SU-DHL-6 (cell line): ENCODE measurements at regions not wholly inside any gene's neighbourhood (a gene's known extent, or its start where the extent isn't known, plus 50 kb on each side); places are given as distances from the start of the nearest gene placed in this dataset.
"Not testable (repeated sequence)": the region's sequence is repeated elsewhere in the genome, so short reads cannot be mapped to it uniquely, and the experiment has no call there.

Experiments used
- H2AFZ ChIP-seq: fragments of 200-600 bp; sonication (generic); 2 replicates; pipeline ENCODE4 v1.6.1; 2014; ENCODE audit warnings: low read depth, mild to moderate bottlenecking, moderate library complexity, mixed read lengths, antibody characterized with exemption, low read length; ENCODE audit not compliant: severe bottlenecking
- H3F3A ChIP-seq: fragments of 200-600 bp; shearing (Covaris generic); 2 replicates; pipeline ENCODE4 v1.6.0; 2016; ENCODE audit warnings: antibody characterized with exemption, mild to moderate bottlenecking; ENCODE audit not compliant: insufficient read depth
- H3K27ac ChIP-seq: fragments of 200-600 bp; sonication (generic); 2 replicates; pipeline ENCODE4 v1.5.1; 2016; ENCODE audit warnings: low read depth, mild to moderate bottlenecking, low read length, moderate library complexity, mixed read lengths
- H3K27me3 ChIP-seq: fragments of 200-600 bp; sonication (generic), shearing (Covaris generic); 2 replicates; pipeline ENCODE4 v1.6.0; 2014; ENCODE audit warnings: mild to moderate bottlenecking, low read length
- H3K36me3 ChIP-seq: fragments of 200-600 bp; sonication (generic); 2 replicates; pipeline ENCODE4 v1.6.1; 2014; ENCODE audit warnings: mild to moderate bottlenecking, low read length, mixed read lengths
- H3K4me2 ChIP-seq: fragments of 300-600, 200-600 bp; shearing (Covaris generic), sonication (generic); 2 replicates; pipeline ENCODE4 v1.6.0; 2014; ENCODE audit warnings: low read length, low read depth, mild to moderate bottlenecking; ENCODE audit not compliant: poor library complexity, severe bottlenecking
- H3K4me3 ChIP-seq: fragments of 200-600 bp; sonication (generic); 2 replicates; pipeline ENCODE4 v1.5.1; 2014; ENCODE audit warnings: antibody characterized with exemption, low read length, mild to moderate bottlenecking, mixed read lengths; ENCODE audit not compliant: insufficient read depth, poor library complexity, severe bottlenecking
- H3K79me2 ChIP-seq: fragments of 200-600 bp; sonication (generic); 2 replicates; pipeline ENCODE4 v1.6.1; 2014; ENCODE audit warnings: mild to moderate bottlenecking, low read length, moderate library complexity; ENCODE audit not compliant: insufficient read depth
- H3K9ac ChIP-seq: fragments of 200-600 bp; sonication (generic); 2 replicates; pipeline ENCODE4 v1.7.0; 2014; ENCODE audit warnings: mild to moderate bottlenecking, low read length
- H3K9me2 ChIP-seq: fragments of 200-600 bp; sonication (generic); replicated peaks from 2 replicates; pipeline ENCODE4 v1.6.1; 2014; ENCODE audit warnings: low read length; ENCODE audit not compliant: insufficient read depth
- H3K9me3 ChIP-seq: fragments of 200-600 bp; sonication (generic); 2 replicates; pipeline ENCODE4 v1.6.1; 2014; ENCODE audit warnings: low read length, mixed read lengths; ENCODE audit not compliant: insufficient read depth
- H4K20me1 ChIP-seq: fragments of 200-600 bp; sonication (generic); 2 replicates; pipeline ENCODE4 v1.6.1; 2014; ENCODE audit warnings: low read depth, mild to moderate bottlenecking, antibody characterized with exemption, low read length, moderate library complexity, mixed read lengths
- CTCF ChIP-seq: fragments of 200-600 bp; sonication (generic); IDR thresholded peaks from one replicate; pipeline ENCODE4 v1.5.1; 2017; ENCODE audit warnings: antibody characterized with exemption, mild to moderate bottlenecking, low read length, moderate library complexity; ENCODE audit not compliant: insufficient read depth, poor library complexity, severe bottlenecking
- EZH2phosphoT487 ChIP-seq: fragments of 200-600 bp; sonication (generic), shearing (Covaris generic); conservative IDR thresholded peaks from 2 replicates; pipeline ENCODE4 v1.6.1; 2018; ENCODE audit warnings: mild to moderate bottlenecking, antibody characterized with exemption, low read length, moderate library complexity, mixed read lengths

DNA sequence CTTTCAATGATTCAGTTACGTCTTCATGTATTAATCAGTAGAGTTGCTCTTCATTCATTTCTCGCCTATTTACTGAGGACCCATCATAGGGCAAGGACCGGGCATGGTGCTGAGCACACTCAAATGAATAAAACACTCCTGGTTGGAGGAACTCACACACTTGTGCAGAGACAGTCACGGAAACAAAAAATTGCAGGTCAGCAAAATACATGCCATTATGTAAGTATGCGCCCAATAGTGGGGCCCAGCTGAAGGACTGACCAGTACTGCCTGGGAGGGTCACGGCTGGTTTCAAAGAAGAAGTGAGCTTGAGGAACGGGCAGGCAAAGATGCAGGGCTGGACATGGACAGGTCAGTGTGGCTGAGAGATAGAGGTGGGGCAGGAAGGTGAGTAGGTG lies 102.9 kb downstream of the DDX1 start:
- TF ChIP-seq CTCF (no peak), EZH2phosphoT487 (no peak)
- Histone ChIP-seq H3K79me2 (no peaks in the 10 kb centered on the region), H3F3A (no peaks in the 10 kb centered on the region), H2AFZ (no peak overlapping the region), H3K4me2 (no peak overlapping the region), H3K27me3 (no peaks in the 10 kb centered on the region), H3K9me3 (no peaks in the 10 kb centered on the region), H4K20me1 (no peaks in the 10 kb centered on the region), H3K9ac (no peak overlapping the region), H3K27ac (no peak overlapping the region), H3K9me2 (no peaks in the 10 kb centered on the region), H3K36me3 (no peaks in the 10 kb centered on the region), H3K4me3 (no peak overlapping the region)

- Histone ChIP-seq H3K27ac (no peak overlapping the region), H3K9me2 (no peaks in the 10 kb centered on the region), H3K4me2 (no peak overlapping the region), H3K9me3 (no peaks in the 10 kb centered on the region), H4K20me1 (no peaks in the 10 kb centered on the region), H3K9ac (no peak overlapping the region), H3K79me2 (no peaks in the 10 kb centered on the region), H3K36me3 (no peaks in the 10 kb centered on the region), H3K4me3 (no peak overlapping the region), H3F3A (no peaks in the 10 kb centered on the region), H3K27me3 (no peaks in the 10 kb centered on the region), H2AFZ (no peak overlapping the region)
- no peak for TF ChIP-seq CTCF
- TF ChIP-seq EZH2phosphoT487 = no peak
These were observed 104.1 kb downstream of the DDX1 start for GRCh38 chr2:15695582-15696330.

DNA sequence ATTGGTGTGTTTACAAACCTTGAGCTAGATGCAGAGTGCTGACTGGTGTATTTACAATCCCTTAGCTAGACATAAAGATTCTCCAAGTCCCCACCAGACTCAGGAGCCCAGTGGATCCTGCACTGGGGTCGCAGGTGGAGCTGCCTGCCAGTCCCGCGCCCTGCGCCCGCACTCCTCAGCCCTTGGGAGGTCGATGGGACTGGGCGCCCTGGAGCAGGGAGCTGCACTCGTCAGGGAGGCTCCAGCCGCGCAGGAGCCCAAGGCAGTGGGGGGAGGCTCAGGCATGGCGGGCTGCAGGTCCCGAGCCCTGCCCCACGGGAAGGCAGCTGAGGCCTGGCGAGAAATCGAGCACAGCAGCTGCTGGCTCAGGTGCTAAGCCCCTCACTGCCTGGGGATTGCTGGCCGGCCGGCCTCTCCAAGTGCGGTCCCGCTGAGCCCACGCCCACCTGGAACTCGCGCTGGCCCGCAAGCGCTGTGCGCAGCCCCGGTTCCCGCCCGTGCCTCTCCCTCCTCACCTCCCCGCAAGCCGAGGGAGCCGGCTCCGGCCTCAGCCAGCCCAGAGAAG lies 105.0 kb downstream of the DDX1 start:
- not testable (repeated sequence) for H3F3A ChIP-seq, H3K4me3 ChIP-seq, H2AFZ ChIP-seq, H3K79me2 ChIP-seq, H3K9me3 ChIP-seq, H3K4me2 ChIP-seq, H4K20me1 ChIP-seq, H3K27me3 ChIP-seq, H3K36me3 ChIP-seq, H3K27ac ChIP-seq, H3K9me2 ChIP-seq, H3K9ac ChIP-seq

- Histone ChIP-seq H3K4me2 (no peak overlapping the region), H3K9ac (no peak overlapping the region), H4K20me1 (no peaks in the 10 kb centered on the region), H2AFZ (no peak overlapping the region), H3K4me3 (no peak overlapping the region), H3K36me3 (no peaks in the 10 kb centered on the region), H3K9me3 (no peaks in the 10 kb centered on the region), H3K9me2 (no peaks in the 10 kb centered on the region), H3K27me3 (no peaks in the 10 kb centered on the region), H3K79me2 (no peaks in the 10 kb centered on the region), H3F3A (no peaks in the 10 kb centered on the region), H3K27ac (no peak overlapping the region)
- TF ChIP-seq CTCF (no peak), EZH2phosphoT487 (no peak)
These were observed 108.5 kb downstream of the DDX1 start for GRCh38 chr2:15700131-15700530.
